Endometrium (tissue), 2 donors: ENCODE measurements at regions not wholly inside any gene's neighbourhood (a gene's known extent, or its start where the extent isn't known, plus 50 kb on each side); places are given as distances from the start of the nearest gene placed in this dataset.

Experiments used
- FAIRE-seq: peaks from 2 replicates; lab custom pipeline; 2012; peaks lifted over from hg19 to GRCh38; lab: Jason Lieb, UNC
- donor health status: control.
- donor health status: control.

GRCh38 chrX:16222151-16222550 is 54.9 kb downstream of the MAGEB17 start:
- no peak for FAIRE-seq

DNA sequence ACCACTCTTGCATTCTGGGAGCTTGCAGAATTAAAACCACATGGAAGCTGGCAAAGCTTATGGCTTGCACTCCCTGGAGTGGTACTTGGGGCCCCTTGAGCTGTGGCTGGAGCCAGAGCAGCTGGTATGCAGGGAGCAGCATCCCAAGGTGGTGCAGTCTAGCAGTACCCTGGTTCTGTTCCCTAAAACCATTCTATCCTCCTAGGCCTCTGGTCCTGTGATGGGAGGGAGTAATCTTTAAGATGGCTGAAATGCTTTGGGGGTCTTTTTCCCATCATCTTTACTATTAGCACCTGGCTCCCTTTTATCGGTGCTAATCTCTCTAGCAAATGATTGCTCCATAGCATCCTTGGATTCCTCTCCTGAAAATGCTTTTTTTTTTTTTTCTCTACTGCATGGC is 56.1 kb downstream of the MAGEB17 start:
- FAIRE-seq, result no peak

GRCh38 chrX:16239211-16239610 is 71.9 kb downstream of the MAGEB17 start:
- FAIRE-seq, result no peak

DNA sequence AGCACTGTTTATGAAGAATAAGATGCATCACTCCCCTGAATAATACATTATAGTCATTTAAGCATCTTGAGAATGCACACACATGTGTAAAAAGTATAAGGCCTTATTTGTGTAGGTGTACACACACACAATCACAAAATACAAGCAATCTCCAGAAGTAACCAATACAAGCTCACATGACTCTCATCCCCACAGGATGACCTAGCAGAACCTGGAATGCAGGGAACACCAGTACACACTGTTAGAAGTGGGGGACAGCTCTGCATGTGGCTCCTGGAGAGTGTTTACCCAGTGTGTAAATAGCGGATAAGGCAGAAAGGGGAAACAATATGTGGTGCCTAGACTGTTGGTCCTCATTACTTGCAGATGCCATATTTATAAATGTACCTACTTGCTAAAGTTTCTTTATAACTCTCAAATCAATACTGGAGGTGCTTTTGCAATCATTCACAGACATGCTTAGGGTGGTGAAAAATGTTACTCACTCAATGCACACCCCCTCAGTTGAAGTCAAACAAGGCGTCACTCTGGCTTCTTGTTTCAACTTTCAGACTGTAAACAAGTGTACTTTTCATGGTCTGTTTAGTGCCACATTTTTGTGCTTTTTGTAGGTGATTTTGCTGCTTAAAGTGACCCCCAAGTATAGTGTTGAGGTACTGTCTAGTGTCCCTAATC is 73.1 kb downstream of the MAGEB17 start:
- FAIRE-seq, result no peak

DNA sequence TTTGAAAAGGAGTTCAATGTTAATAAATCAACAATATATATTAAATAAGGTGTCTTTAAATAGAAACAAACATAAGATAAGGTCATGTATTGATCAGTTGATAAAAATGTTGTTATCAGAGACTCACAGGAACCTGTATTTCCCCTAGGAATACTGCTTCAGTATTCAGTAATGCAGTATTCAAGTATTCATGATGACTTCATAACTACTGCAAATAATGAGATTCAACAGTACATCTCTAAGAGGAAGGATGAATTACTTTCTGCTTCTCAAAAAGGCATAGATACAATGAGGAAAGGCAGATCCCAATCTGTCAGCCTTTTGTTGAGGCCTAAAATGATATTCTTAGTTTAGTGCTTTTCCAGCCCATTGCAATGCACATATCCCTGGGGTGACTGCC is 73.7 kb downstream of the MAGEB17 start:
- FAIRE-seq, result no peak

DNA sequence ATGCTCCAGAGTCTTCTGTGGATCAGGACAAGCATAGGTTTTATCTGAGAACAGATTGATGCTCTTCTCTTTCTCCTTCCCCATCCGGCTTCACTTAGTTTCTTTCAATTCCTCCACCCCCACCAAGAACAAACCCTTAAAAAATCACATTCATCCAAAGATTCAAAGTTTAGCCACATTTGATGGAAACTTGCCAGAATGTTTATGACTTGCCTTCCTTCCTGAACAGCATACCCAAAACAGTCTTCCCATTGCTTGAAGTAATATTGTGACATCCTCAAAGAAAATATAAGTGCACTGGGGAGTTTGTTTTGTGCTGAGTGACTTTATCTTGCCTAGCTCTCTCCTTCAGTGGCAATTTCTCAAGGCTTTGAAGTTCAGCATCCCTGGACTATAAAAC is 83.0 kb downstream of the MAGEB17 start:
- FAIRE-seq, result no peak

GRCh38 chrX:16251782-16252181 is 84.5 kb downstream of the MAGEB17 start:
- FAIRE-seq, result no peak

DNA sequence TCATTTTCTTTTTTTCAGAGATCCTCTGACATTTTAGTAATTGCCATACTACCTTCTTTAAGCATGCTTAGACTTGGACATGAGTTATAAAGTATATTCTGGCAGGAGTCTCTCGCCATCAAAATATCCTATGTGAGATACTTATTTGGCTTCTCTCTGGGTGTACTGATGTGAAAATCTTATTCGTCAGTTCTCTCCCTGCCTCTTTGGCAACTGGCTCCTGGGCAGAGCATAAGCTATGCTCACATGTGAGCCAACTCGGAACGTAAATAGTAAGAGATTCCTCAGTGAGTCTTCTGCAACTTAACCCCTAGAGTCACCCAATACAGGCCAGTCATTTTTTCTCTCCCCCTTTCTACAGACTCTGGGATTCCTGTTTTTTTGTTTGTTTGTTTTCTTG is 91.6 kb downstream of the MAGEB17 start:
- FAIRE-seq, result no peak

- FAIRE-seq, result no peak
These were observed 100.2 kb downstream of the MAGEB17 start for GRCh38 chrX:16267431-16267830.

DNA sequence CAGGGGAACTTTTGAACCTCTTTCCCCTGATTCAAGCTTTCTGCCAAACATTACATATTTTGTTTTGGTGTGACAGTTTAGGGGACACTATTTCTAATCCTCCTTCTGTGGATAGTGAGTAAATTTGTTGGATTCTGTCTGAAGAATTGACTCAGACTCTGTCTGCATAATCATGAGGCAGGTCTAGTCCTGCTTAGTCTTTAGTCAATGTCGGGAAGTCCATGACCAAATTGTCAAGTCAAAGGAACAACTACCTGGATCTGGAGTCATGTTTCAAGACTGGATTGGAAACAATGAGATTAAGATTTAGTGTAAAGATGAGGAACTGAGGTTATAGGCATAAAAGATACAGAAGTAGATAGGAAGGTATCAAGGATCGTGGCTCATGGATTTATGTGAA is 100.9 kb downstream of the MAGEB17 start:
- no peak for FAIRE-seq

GRCh38 chrX:16278927-16279326 is 111.6 kb downstream of the MAGEB17 start:
- FAIRE-seq, result no peak

GRCh38 chrX:16282209-16282608 is 114.9 kb downstream of the MAGEB17 start:
- no peak for FAIRE-seq

DNA sequence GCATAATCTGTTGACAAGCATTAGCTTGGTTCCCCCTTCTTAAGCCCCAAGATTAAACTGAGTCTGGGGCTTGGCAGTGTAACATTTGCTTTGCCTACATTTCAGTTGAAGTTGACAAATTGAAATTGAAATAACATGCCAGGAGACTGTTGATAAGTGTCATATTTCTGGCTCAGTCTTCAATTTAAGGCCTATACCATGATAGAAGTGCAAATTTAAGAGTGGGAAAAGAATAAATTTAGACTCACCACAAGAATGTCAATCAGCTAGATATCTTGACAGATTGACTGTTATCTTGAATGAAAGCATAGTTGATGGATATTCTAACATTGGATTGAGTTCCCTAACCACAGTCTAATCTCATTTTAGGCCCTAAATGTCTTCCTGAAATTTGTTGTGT is 117.6 kb downstream of the MAGEB17 start:
- FAIRE-seq, result no peak

DNA sequence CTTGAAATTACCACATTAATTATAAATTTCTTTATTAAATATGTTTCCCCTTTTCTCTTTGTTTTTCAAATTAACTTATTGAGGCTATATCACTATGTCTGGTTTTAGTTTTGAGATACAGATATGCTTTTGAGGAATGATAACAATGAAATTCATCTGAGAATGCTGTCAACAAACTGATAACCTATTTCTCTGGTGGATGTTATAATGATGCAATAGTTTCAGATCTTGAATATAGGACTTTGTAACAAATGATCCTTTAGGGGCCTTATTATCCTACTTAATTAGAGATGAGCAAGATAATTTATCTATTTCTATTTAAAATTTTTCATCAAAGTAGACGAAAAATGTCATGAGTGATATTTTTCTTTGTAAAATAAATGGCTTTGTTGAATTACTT is 123.7 kb downstream of the MAGEB17 start:
- FAIRE-seq, result no peak

- no peak for FAIRE-seq
These were observed 133.6 kb downstream of the MAGEB17 start for GRCh38 chrX:16300831-16301230.

DNA sequence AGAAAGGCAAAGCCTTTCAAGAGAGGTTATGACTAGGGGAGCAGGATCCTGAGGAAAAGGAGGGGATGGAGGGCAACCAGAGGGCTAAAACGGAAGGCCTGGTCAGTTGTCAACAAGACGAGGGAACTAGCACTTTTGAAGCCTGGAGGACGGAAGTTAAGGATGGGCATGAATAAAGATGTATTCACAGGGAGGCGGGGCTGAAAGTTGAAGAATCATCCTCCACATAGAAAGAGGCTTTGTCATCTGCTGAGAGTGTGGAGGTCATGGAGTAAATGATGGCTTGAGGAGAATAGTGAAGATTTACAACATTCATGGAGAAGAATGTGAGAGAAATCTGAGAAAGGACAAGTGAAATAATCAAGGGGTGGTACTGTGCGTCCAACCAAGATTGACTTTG is 137.5 kb downstream of the MAGEB17 start:
- FAIRE-seq, result no peak

DNA sequence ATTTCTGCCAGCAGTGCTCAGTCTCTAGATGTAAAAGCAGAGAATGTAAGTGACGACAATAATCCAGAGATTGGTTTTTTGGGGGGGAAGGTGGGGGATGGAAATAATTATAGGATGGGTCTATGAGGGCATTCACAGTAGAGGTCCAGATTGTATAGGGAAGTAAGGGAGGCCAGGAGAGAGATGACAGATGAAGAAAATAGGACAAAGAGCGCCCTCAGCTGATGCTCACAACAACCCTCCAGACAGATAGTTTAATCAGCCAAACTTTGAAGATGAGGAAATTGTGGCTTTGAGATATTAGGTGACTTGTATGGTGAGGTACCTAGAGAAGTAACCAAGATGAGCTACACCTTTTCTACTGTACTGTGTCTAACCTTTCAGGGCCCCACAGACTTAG is 137.9 kb downstream of the MAGEB17 start:
- no peak for FAIRE-seq

GRCh38 chrX:16307950-16308349 is 140.7 kb downstream of the MAGEB17 start:
- no peak for FAIRE-seq

DNA sequence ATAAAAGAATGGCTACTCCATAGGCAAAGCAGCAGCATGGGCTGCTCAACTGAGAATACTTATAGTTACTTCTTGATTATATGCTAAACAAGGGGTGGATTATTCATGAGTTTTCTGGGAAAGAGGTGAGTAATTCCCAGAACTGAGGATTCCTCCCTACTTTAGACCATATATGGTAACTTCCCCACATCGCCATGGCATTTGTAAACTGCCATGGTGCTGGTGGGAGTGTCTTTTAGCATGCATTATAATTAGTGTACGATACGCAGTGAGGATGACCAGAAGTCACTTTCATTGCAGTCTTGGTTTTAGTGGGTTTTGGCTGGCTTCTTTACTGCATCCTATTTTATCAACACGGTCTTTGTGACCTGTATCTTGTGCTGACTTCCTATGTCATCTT is 141.5 kb downstream of the MAGEB17 start:
- no peak for FAIRE-seq

DNA sequence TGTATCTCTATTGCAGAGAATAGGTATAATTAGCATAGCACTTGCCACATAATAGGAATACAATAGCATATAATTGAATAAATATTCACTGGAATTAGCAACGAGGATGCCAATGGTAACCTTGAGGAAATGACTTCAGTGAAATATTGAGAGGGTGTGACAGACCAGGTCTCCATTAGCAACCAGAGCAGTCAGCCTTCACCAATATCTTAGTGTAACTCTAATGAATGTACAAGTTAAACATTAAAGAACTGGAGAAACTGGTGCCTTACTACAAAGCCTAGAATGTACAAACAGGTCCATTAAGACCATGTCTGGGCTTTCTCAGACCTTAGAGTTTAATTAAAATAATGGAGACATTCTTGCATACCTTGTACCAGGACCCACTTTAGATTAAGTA is 143.0 kb downstream of the MAGEB17 start:
- no peak for FAIRE-seq

- no peak for FAIRE-seq
These were observed 144.4 kb downstream of the MAGEB17 start for GRCh38 chrX:16311671-16312070.

- FAIRE-seq, result no peak
These were observed 145.7 kb downstream of the MAGEB17 start for GRCh38 chrX:16312761-16313623.

DNA sequence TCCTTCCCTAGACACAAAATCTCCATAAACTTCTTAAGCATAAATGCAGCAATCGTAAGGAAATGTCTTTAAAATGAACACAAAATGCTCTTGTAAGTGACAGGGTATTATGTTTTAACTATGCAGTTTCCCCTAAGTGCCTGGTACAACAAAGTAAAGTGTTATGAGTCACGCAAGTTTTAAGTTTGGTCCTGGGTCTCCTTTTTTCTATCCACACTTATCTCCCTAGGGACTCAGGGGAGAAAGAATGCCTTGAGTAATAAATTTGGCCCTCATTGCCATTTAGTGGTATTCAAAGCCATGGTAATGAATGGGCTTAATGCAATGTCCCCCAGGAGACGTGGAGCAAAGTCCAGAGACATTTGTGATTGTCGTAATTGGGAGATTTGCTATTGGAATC is 149.1 kb downstream of the MAGEB17 start:
- no peak for FAIRE-seq

- no peak for FAIRE-seq
These were observed 152.6 kb downstream of the MAGEB17 start for GRCh38 chrX:16319929-16320328.
